ENCODE measurements at regions not wholly inside any gene's neighbourhood (a gene's known extent, or its start where the extent isn't known, plus 50 kb on each side); places are given as distances from the start of the nearest gene placed in this dataset.

DNA sequence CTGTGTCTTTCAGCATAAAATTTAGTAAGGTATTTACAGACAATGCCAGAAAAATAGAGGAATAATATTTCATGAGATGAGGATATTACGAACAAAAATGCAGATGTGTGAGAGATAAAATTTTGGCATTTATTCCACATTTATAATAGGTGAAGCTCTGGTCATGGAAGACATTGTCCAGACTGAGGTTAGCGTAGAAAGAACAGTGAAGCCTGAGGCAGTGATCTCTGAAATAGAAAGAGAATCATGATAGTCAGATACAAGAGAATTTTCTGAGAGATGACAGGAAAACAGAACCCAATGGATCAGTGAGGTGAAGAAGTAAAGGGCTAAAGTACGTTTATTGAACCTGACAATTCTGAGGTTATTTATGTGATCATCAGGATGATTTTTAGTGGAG is 1155.9 kb upstream of the GJE1 start:
- no peak for DNase-seq (ENCODE audit: low read depth)
- TF ChIP-seq MYC (IDR thresholded peaks at IDR 0.05; ENCODE audit: low read depth, low read length) (no peak), POLR2A (IDR thresholded peaks at IDR 0.05; ENCODE audit: extremely low read depth, insufficient read length) (no peak), CTCF (IDR thresholded peaks at IDR 0.05; ENCODE audit: low read depth, low read length) (no peak), MAX (IDR thresholded peaks at IDR 0.05; ENCODE audit: low read depth, low read length) (no peak)
- H3K4me3 ChIP-seq (ENCODE audit: low read depth, low read length), result no peak overlapping the region

DNA sequence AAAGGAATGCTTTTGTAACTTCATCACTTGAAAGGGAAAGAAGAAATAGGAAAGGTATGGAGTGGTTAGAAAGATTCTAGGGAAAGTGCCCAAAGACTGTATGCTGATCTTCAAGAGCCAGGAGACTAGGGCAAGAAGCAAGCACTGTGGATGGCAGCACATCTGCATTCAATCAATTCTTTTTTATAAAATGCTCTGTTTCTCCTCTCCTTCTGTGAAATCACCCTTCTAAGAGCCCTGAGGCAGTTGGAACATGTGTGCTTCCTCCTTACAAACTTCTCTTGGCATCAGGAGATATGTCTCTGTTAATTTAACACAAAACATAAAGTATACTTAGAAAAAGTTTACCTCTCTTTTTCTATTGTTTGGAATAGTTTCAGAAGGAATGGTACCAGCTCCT is 1162.2 kb upstream of the GJE1 start:
- H3K4me3 ChIP-seq (ENCODE audit: low read depth, low read length), result no peak overlapping the region
- no peak for TF ChIP-seq MAX (IDR thresholded peaks at IDR 0.05; ENCODE audit: low read depth, low read length)
- no peak for TF ChIP-seq CTCF (IDR thresholded peaks at IDR 0.05; ENCODE audit: low read depth, low read length)
- no peak for TF ChIP-seq POLR2A (IDR thresholded peaks at IDR 0.05; ENCODE audit: extremely low read depth, insufficient read length)
- TF ChIP-seq MYC (IDR thresholded peaks at IDR 0.05; ENCODE audit: low read depth, low read length), result no peak
- DNase-seq (ENCODE audit: low read depth), result no peak

DNA sequence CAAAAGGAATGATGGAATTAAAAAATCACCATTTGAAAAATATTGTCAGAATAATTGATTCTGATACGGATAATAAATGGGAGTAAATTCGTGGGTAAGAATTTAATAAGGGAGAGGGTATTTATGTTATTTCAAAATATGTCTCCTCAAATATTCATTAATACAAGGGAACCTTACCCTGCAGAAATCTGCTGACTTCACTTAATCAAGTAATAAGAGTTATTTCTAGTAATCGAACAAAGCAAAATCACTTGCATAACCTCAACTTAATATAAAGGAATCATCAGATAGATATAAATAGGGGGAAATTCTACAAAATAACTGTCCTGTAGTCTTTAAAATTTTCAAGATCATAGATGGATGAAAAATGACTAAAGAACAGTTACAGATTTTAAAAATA is 1164.7 kb upstream of the GJE1 start:
- no peak for DNase-seq (ENCODE audit: low read depth)
- TF ChIP-seq POLR2A (IDR thresholded peaks at IDR 0.05; ENCODE audit: extremely low read depth, insufficient read length) (no peak), MAX (IDR thresholded peaks at IDR 0.05; ENCODE audit: low read depth, low read length) (no peak), CTCF (IDR thresholded peaks at IDR 0.05; ENCODE audit: low read depth, low read length) (no peak), MYC (IDR thresholded peaks at IDR 0.05; ENCODE audit: low read depth, low read length) (no peak)
- no peak overlapping the region for H3K4me3 ChIP-seq (ENCODE audit: low read depth, low read length)

- no peak for TF ChIP-seq POLR2A (IDR thresholded peaks at IDR 0.05; ENCODE audit: extremely low read depth, insufficient read length)
- no peak for TF ChIP-seq MAX (IDR thresholded peaks at IDR 0.05; ENCODE audit: low read depth, low read length)
- TF ChIP-seq CTCF (IDR thresholded peaks at IDR 0.05; ENCODE audit: low read depth, low read length), result no peak
- no peak for TF ChIP-seq MYC (IDR thresholded peaks at IDR 0.05; ENCODE audit: low read depth, low read length)
- H3K4me3 ChIP-seq (ENCODE audit: low read depth, low read length), result no peak overlapping the region
- DNase-seq (ENCODE audit: low read depth), result no peak
Measured at GRCh38 chr6:140966676-140967075, 1166.0 kb upstream of the GJE1 start.

GRCh38 chr6:140960566-140960965 is 1172.2 kb upstream of the GJE1 start:
- TF ChIP-seq MYC (IDR thresholded peaks at IDR 0.05; ENCODE audit: low read depth, low read length) (no peak), CTCF (IDR thresholded peaks at IDR 0.05; ENCODE audit: low read depth, low read length) (no peak), MAX (IDR thresholded peaks at IDR 0.05; ENCODE audit: low read depth, low read length) (no peak), POLR2A (IDR thresholded peaks at IDR 0.05; ENCODE audit: extremely low read depth, insufficient read length) (no peak)
- no peak overlapping the region for H3K4me3 ChIP-seq (ENCODE audit: low read depth, low read length)
- DNase-seq (ENCODE audit: low read depth), result no peak

- TF ChIP-seq MYC (IDR thresholded peaks at IDR 0.05; ENCODE audit: low read depth, low read length), result no peak
- TF ChIP-seq POLR2A (IDR thresholded peaks at IDR 0.05; ENCODE audit: extremely low read depth, insufficient read length), result no peak
- TF ChIP-seq MAX (IDR thresholded peaks at IDR 0.05; ENCODE audit: low read depth, low read length), result no peak
- TF ChIP-seq CTCF (IDR thresholded peaks at IDR 0.05; ENCODE audit: low read depth, low read length), result no peak
- no peak overlapping the region for H3K4me3 ChIP-seq (ENCODE audit: low read depth, low read length)
- no peak for DNase-seq (ENCODE audit: low read depth)
Measured at GRCh38 chr6:140957386-140957785, 1175.3 kb upstream of the GJE1 start.
